ENCODE measurements at regions not wholly inside any gene's neighbourhood (a gene's known extent, or its start where the extent isn't known, plus 50 kb on each side); places are given as distances from the start of the nearest gene placed in this dataset.
A peak's percentile ranks its signal among the peaks of the same experiment; 100 is the strongest.

DNA sequence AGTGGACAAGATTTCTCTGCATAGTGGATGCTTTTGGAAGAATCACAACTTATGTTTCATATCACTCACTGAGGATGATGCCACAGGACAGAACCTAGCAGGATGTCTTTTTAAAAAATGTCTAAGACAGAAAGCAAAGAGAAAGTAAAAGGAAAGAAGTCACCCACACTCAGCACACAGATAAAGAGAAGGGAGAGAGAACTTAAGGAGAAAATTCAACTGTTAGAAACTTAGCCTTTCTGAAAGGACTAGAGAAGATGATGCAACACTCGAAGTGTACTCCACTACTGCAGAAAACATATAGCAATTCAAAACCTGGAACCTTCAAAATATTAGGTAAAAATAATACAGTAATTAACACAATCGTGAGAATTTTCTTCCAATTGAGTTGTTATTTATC is 52.8 kb upstream of the STK26 start:
- Histone ChIP-seq H3K9me3 (ENCODE audit: insufficient read depth, low read depth, low read length) (no peaks in the 10 kb centered on the region), H3F3A (ENCODE audit: low read depth) (no peaks in the 10 kb centered on the region), H3K4me2 (ENCODE audit: low read depth, low read length, poor library complexity, severe bottlenecking) (no peak overlapping the region), H3K4me3 (ENCODE audit: low read length, poor library complexity, severe bottlenecking) (peak overlapping the region; percentile 13), H3K4me1 (ENCODE audit: insufficient read depth, low read length, poor library complexity, severe bottlenecking) (no peaks in the 10 kb centered on the region), H3K27me3 (ENCODE audit: insufficient read depth, low read length, poor library complexity, severe bottlenecking) (no peaks in the 10 kb centered on the region), H2AFZ (ENCODE audit: low read length) (peak overlapping the region; percentile 81), H4K20me1 (ENCODE audit: insufficient read depth, low read length, poor library complexity, severe bottlenecking) (no peaks in the 10 kb centered on the region), H3K36me3 (ENCODE audit: insufficient read depth, low read length) (no peaks in the 10 kb centered on the region), H3K9me2 (replicated peaks; ENCODE audit: low read depth, low read length) (no peaks in the 10 kb centered on the region), H3K79me2 (ENCODE audit: insufficient read depth, low read length) (no peaks in the 10 kb centered on the region), H3K9ac (ENCODE audit: low read depth, low read length, poor library complexity, severe bottlenecking) (no peak overlapping the region)
- no peak for TF ChIP-seq EZH2phosphoT487 (IDR thresholded peaks at IDR 0.05; ENCODE audit: borderline replicate concordance)
- TF ChIP-seq, protein P1, sequence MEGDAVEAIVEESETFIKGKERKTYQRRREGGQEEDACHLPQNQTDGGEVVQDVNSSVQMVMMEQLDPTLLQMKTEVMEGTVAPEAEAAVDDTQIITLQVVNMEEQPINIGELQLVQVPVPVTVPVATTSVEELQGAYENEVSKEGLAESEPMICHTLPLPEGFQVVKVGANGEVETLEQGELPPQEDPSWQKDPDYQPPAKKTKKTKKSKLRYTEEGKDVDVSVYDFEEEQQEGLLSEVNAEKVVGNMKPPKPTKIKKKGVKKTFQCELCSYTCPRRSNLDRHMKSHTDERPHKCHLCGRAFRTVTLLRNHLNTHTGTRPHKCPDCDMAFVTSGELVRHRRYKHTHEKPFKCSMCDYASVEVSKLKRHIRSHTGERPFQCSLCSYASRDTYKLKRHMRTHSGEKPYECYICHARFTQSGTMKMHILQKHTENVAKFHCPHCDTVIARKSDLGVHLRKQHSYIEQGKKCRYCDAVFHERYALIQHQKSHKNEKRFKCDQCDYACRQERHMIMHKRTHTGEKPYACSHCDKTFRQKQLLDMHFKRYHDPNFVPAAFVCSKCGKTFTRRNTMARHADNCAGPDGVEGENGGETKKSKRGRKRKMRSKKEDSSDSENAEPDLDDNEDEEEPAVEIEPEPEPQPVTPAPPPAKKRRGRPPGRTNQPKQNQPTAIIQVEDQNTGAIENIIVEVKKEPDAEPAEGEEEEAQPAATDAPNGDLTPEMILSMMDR (conservative IDR thresholded peaks at IDR 0.05; ENCODE audit: low read length): no peak

All from Loucy (cell line).